ENCODE measurements at regions not wholly inside any gene's neighbourhood (a gene's known extent, or its start where the extent isn't known, plus 50 kb on each side); places are given as distances from the start of the nearest gene placed in this dataset.

DNA sequence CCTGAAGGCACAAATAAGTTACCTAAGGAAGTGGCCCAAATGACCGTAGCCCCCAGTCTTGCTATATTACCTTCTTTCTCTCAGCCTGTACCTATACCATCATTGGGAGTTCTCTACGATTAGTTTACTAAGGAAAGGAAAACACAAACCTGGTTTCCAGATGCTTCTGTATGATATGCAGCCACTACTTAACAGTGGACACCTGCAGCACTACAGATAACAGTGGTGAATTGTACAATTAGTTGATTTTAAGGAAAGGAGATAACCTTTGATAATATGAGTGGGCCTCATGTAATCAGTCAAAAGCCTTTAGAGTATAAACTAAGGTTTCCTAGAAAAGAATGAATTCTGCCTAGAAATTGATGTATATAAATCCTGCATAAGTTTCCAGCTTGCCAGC, 1157.4 kb downstream of the KCNT2 start:
- Mint-ChIP-seq H3K9me3 (peaks cover 13% of the 10 kb centered on the region), H3K27me3 (ENCODE audit: low read depth) (no peaks in the 10 kb centered on the region), H3K36me3 (ENCODE audit: low read depth) (no peaks in the 10 kb centered on the region), H3K27ac (no peak overlapping the region), H3K4me3 (no peak overlapping the region), H3K4me1 (no peaks in the 10 kb centered on the region)
- TF ChIP-seq, protein P1, sequence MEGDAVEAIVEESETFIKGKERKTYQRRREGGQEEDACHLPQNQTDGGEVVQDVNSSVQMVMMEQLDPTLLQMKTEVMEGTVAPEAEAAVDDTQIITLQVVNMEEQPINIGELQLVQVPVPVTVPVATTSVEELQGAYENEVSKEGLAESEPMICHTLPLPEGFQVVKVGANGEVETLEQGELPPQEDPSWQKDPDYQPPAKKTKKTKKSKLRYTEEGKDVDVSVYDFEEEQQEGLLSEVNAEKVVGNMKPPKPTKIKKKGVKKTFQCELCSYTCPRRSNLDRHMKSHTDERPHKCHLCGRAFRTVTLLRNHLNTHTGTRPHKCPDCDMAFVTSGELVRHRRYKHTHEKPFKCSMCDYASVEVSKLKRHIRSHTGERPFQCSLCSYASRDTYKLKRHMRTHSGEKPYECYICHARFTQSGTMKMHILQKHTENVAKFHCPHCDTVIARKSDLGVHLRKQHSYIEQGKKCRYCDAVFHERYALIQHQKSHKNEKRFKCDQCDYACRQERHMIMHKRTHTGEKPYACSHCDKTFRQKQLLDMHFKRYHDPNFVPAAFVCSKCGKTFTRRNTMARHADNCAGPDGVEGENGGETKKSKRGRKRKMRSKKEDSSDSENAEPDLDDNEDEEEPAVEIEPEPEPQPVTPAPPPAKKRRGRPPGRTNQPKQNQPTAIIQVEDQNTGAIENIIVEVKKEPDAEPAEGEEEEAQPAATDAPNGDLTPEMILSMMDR (IDR thresholded peaks at IDR 0.05; ENCODE audit: unreplicated experiment in 3 of 3): no peak

- Mint-ChIP-seq H3K4me3 (no peak overlapping the region), H3K27me3 (ENCODE audit: low read depth) (no peaks in the 10 kb centered on the region), H3K27ac (no peak overlapping the region), H3K36me3 (ENCODE audit: low read depth) (no peaks in the 10 kb centered on the region), H3K4me1 (no peaks in the 10 kb centered on the region), H3K9me3 (peaks cover 2% of the 10 kb centered on the region)
- TF ChIP-seq, protein P1 (IDR thresholded peaks at IDR 0.05; ENCODE audit: unreplicated experiment in 3 of 3): no peak
Observed at GRCh38 chr1:195439661-195440060, 1168.6 kb downstream of the KCNT2 start.

- Mint-ChIP-seq H3K4me1 (no peaks in the 10 kb centered on the region), H3K36me3 (ENCODE audit: low read depth) (no peaks in the 10 kb centered on the region), H3K9me3 (no peaks in the 10 kb centered on the region), H3K4me3 (no peak overlapping the region), H3K27ac (no peak overlapping the region), H3K27me3 (ENCODE audit: low read depth) (no peaks in the 10 kb centered on the region)
- TF ChIP-seq, protein P1 (IDR thresholded peaks at IDR 0.05; ENCODE audit: unreplicated experiment in 3 of 3): no peak
Observed at GRCh38 chr1:195434566-195435203, 1173.6 kb downstream of the KCNT2 start.

DNA sequence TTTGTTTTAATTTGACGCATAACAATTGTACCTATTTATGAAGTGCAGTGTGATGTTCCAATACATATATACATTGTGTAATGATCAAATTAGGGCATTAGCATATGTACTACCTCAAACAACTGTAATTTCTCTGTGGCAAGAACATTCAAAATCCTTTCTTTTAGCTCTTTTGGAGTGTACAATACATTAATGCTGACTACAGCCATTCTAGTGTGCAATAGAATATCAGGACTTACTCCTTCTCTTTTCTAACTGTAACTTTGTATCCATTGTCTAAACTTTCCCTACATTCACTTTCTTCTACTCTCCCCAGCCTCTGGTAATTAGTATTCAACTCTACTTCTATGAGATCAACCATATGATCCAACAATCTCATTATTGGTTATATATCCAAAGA, 1177.4 kb downstream of the KCNT2 start:
- Mint-ChIP-seq H3K4me1 (no peaks in the 10 kb centered on the region), H3K9me3 (no peaks in the 10 kb centered on the region), H3K27me3 (ENCODE audit: low read depth) (no peaks in the 10 kb centered on the region), H3K27ac (no peak overlapping the region), H3K36me3 (ENCODE audit: low read depth) (no peaks in the 10 kb centered on the region), H3K4me3 (no peak overlapping the region)
- TF ChIP-seq, protein P1 (IDR thresholded peaks at IDR 0.05; ENCODE audit: unreplicated experiment in 3 of 3): no peak

GRCh38 chr1:195428927-195429326, 1179.3 kb downstream of the KCNT2 start:
- Mint-ChIP-seq H3K9me3 (no peaks in the 10 kb centered on the region), H3K27me3 (ENCODE audit: low read depth) (no peaks in the 10 kb centered on the region), H3K4me1 (no peaks in the 10 kb centered on the region), H3K4me3 (no peak overlapping the region), H3K27ac (no peak overlapping the region), H3K36me3 (ENCODE audit: low read depth) (no peaks in the 10 kb centered on the region)
- TF ChIP-seq, protein P1 (IDR thresholded peaks at IDR 0.05; ENCODE audit: unreplicated experiment in 3 of 3): no peak

DNA sequence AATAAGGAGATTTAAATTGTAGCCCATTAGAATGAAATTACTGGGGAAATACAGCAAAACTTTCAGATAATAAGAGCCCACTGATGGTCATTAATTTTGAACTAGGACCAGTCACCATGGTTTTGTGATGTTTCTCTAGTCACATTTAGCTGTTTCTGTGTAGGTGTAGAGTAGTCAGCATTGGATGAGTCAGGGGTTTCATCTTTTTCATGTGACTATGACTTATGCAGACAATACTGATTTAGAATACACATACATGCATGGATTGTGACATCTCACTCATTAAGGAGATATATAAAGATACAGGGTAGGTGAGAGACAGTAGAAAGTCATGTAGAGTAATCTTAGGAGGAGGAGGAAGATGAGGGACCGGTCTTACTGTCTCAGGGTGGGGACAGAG, 1192.7 kb downstream of the KCNT2 start:
- Mint-ChIP-seq H3K36me3 (ENCODE audit: low read depth) (no peaks in the 10 kb centered on the region), H3K27ac (no peak overlapping the region), H3K4me1 (no peaks in the 10 kb centered on the region), H3K27me3 (ENCODE audit: low read depth) (no peaks in the 10 kb centered on the region), H3K9me3 (no peaks in the 10 kb centered on the region), H3K4me3 (no peak overlapping the region)
- TF ChIP-seq, protein P1 (IDR thresholded peaks at IDR 0.05; ENCODE audit: unreplicated experiment in 3 of 3): no peak
